NCI-H345 treated with DMSO at 0.1 percent for 48 hours (cell line): ENCODE measurements at regions not wholly inside any gene's neighbourhood (a gene's known extent, or its start where the extent isn't known, plus 50 kb on each side); places are given as distances from the start of the nearest gene placed in this dataset.

Experiments
- DNase-seq: peaks from one replicate; lab custom pipeline; 2025; ENCODE audit not compliant: unreplicated experiment; lab: John Stamatoyannopoulos, UW

DNA sequence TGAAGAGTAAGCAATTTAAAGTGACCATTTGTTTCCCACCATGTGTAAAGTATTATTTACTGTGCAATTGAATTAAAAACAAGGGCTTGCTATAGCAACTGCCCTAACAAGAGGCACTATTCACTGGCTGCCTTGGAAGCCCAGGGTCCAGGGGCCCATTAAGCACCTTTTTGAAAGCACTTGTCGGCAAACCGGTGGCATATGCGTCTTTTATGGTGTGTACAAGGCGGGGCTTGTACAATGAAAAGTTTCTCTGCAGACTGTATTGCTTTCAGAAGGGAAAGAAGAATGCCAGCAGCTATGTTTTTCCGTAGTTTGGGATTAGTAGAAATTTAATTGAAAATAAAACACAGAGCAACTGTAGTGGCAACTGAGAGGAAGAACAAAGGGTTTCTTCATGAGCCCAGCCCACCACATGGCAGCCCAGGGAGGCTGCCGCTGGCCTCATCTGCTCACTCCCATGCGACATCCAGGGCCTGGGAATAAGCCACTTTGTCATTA lies 279.5 kb upstream of the PARD3B start:
- DNase-seq: peak; percentile 81

DNA sequence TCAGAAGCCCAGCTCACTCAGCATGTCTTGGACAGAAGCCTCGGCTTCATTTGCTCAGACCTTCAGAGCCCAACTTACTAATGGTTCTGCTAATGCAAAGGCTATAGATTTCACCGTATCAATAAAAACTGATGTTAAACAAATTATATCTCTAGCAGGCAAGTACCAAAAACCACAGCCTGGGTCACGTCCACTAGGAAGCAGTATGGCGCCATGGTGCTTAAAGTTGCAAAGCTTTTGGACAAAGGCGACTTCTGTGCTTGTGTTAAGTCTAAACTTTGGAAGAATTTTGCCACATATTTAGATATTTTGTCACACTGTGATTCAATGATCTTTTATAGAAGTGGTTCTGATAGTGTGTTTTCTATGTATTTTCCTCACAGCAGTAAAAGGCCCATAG lies 276.8 kb upstream of the PARD3B start:
- no peak for DNase-seq

DNA sequence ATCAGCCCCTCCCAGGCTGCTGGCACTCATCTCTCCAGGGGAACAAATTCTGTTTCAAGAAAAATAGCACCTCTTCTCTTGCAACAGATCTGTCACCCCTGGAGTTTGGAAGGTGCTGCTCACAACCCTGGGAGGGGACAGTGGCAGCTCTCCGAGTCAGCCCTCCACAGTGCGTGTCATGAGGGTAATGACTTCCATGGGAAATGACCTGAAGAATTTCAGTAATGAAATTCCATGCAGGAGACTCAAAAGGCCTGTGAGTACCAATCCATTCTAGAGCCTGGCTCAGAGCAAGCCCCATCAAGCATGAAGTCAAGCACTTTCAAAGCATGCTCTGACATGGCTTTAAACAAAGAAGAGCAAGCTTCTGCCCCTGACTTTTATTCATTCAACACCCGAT lies 276.3 kb upstream of the PARD3B start:
- peak; percentile 71 for DNase-seq

DNA sequence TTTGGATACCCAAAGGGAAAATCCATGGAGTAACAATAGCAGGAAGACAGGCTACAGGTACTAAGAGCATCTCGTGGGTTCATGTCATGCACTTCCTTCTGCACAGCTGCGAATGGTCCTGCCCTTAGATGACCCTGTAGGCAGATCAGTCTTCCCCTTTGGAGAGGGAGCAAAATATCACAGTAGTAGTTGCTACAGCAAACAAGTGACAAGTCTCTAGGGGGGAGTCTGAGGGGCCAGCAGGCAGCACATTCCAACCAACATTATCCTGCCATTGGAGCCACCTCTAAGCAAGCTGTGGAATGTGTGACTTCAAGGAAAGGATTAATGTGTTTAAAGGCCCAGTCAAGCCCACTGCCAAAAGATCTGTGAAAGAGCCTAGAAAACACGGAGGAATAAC lies 273.2 kb upstream of the PARD3B start:
- DNase-seq: no peak

DNA sequence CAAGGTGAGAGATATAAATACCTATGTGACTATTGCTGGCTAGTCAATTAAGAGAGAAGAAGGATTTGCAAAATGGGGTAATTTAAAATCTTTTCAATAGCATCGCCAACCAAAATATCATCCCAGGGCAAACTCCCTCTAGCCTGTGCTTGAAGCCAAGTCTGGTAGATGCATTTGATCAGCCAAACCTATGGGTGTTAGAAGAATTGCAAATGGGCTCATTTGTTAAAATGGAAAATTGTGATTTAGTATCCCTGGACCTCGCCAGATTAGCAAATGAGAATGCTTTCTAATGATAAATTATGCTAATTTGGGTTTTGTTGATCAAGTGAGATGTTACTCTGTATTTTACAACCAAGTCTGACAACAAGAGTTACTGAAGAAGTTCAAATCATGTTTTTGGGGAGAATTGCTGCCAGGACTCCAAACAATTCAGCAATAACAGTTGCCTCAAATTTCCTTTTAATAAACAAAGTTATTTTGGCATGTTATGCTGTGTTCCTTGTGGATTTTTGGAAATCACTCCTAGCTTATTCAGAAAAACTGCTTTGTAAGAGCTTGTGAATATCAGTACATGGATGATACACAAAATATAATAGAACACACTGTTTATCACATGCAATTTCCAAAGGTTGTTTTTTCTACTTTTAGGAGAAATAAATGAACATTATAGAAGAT lies 272.5 kb upstream of the PARD3B start:
- no peak for DNase-seq

DNA sequence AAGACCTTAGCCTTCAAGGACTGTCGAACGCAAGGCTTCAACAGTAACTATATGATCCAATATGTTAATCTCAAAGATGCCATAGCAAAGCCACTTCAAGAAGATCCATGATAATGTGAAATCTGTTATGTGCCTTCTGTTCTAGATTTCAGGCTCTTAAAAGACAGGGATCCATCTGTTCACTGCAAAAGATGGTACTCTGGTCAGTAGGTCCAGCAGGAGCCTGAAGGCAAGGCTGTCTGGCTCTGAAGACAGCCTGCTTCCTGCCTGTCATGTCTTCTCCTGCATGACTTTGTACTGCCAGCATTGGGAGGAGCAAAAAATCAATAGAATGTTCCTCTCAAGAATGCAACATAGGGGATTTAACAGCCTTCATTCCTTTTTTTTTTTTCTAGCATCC lies 270.8 kb upstream of the PARD3B start:
- no peak for DNase-seq

DNA sequence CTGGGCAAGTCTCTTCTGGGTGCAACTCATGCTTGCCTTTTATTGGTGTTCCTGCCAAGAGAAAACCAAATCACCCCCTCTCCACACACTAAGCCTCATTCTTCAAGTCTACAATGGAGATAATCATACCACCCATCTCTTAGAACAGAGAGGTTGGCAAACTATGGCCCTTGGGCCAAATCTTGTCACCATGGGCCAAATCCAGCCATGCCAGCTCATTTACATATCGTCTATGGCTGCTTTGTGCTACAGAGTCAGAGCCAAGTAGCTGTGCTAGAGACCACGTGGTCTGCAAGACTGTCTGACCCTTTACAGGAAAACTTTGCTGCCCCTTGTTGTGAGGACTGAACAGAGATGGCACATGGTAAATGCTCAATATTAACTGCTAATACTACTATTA lies 270.3 kb upstream of the PARD3B start:
- DNase-seq: no peak

DNA sequence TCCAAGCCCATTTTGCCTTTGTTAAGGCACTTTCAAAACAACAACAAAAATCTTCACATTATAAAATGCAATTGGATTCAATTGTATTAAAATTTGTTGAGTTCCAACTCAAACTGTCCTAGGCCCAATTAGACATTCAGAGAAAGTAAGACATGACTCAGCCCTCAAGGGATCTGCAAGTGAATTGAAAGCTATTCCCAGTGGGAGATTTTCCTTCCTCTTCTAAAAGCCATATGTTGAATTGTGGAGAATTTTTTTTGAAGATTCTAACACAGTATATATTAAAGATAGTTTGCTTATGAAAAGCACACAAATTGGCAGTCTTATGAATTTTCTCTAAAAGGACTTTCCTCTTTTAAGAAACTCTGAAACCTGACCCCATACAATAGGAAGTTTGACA lies 268.0 kb upstream of the PARD3B start:
- DNase-seq: no peak

DNA sequence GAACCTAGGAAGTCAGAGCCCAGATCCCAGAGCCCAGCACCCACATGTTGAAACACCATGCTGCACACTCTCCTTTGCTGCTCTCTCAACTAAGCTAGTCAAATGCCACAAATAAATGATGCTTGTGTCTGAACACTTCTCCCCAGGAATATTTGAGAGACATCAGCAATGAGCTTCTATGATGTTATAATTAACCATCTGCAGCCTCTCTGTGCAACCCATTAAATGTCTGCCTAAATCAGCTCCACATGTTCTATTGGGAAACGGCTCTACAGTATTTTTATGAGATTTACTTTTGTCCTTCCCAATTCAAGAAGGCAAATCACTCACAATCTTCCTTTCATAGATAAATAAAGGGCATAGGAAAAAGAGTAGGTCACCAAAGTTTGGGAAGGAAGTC lies 266.8 kb upstream of the PARD3B start:
- DNase-seq: no peak

DNA sequence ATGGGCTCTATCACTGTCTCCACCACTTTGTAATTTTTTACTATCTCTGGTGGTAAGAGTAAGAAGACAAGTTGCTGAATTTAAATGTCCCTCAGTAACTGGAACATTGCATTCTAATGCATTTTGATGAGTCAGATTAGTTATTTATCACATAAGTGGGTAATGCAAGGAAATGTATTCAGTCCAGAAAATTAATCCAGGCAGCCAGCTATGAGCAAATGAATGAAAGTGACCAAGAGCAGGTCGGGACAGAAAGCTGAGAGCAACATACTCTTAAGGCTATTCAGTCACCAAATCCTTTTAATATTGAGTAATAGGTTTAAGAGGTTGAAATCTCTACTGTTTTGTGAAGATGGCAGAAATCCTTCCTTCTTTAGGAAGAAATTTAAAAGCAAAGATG lies 265.5 kb upstream of the PARD3B start:
- no peak for DNase-seq

DNA sequence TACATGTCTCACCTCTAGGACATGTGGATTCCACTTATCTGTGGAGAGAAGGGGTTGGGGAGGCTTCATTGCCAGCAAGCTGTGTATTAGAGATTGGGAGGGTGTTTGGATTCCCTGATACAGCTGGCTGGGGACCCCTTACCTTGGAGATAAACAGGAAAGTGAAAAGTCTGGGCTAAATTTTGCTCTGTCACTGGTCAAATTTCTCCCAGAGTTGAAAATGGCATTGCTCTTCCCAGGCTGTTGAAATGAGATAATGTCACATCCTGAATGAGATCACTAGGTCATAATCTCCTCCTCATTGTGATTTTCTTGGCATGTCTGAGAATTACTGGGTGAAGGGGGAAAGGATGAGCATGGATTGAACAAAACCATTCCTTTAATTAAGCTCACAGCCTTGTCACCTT lies 265.0 kb upstream of the PARD3B start:
- DNase-seq: no peak

DNA sequence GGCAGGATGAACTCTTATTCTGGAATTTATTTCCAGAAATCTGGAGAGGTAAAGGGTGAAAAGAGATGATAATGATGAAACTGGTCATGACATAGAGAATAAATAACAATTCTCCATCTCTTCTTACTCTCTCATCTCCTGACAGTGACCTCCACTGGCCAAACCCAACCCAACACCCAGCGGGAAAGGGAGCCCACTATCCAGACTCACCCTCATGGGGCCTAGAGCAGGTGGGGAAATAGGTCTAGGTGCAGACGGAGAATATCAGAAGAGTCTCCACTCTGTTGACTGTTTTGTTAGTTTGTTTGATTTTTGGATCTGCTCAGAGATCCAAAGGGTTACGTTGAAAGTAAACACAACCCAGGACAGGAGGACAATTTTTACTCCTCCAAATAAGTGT lies 263.2 kb upstream of the PARD3B start:
- DNase-seq: no peak

DNA sequence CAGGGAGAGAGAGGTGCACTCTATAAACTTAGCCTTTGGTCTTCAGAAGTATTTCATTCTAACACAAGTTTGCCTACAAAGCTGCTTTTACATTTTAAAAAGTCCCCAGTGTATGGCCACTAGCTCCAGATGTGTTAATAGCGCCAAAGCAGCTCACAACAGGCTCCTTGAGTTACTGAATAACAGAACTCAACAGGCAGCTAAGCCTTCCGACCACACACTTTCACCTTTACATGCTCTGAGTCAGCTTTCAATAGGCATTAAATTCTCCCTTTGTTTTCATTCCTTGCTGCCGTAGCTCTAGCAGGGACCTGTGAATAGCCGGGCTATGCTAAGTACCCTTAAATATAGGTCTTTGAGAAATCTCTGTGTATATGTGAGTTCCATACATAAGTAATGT lies 262.8 kb upstream of the PARD3B start:
- DNase-seq: no peak

DNA sequence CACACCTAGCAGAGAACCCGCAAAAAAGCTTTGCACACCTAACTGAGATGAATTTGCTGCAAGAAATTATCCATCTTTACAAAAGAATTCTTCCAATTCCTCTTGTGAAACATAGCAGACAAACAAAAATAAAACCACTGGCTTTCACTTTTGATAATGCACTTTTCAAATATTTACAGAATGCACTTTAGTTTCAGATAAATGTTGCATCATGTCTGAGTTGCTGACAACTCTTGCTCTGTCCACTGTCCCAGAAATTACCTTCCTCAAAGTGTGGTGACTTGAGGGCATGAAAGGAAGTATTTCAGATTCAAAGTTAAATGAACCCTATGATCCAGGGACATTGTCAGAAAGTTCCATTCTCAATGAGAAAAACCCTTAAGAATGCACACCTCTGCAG lies 256.2 kb upstream of the PARD3B start:
- no peak for DNase-seq

DNA sequence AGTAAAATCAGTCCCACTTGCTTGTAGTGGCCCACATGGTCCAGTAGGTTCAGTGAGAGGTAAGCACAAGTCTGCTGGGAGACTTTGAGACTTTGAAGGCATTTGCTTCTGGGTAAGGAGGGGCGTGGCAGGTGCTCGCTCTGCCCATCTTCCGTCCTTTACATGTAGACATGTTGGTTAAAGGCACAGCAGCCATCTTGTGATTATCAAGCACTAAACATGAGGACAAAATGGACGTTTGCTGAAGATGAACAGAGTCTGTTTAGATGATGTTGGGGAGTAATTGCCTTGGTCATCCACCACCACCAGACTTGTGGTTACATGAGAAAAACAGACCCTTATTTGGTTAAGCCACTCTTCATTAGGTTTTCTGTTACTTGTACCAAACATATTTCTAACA lies 252.8 kb upstream of the PARD3B start:
- DNase-seq: no peak

DNA sequence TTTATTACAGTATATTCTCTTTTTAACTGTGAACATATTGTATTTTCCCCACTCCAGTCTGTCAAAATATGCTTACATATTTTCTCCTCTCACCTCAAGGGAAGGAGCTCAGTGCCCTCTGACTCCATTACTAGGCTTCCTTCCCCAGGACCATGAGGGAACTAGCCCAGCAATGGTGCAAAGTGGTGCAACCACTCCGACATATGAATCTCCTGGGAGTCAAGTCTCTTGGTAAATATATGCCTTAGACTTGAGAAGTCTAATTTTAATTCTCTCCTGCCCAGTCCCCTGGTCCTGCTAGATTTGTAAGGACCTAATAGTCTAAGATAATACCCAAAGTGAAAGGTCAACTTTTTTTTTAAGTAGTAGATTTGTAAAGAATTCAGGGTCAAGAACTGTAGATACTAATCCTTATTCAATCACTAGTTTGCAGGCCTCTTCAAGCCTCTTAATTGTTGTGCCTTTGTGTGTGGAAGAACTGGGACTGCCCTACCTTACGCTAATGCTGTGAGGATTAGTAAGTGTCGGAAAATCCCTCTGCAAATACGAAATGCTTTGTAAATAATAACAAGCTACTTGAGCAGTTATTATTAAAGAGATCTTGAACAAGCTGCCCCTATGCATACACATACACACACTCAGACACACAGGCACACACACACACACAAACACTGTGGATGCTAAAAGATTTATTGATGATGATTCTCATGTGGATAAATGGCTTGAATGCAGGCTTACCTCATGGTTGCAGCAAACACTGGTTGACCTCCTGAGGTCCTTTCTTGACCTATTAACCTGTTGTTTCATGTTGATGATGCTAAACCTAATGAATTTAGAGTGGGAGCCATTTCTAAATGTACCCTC lies 251.2 kb upstream of the PARD3B start:
- DNase-seq: no peak

DNA sequence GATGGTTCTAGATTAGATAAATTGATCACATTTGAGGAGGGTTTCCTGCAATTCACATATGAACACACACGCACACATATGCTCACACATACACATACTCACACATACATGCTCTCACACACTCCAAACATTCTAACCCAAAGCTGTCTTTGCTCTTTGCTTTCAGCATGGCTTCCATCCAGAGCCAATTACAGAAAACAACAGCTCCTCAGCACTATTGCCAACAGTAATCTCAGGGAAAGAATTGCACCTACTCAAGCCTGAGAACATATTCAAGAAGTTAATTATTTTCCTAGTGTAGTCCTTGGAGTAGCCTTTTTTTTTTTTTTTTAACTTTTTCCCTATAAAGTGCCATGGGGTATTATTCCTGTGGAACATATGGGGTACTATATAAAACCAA lies 246.9 kb upstream of the PARD3B start:
- DNase-seq: no peak

DNA sequence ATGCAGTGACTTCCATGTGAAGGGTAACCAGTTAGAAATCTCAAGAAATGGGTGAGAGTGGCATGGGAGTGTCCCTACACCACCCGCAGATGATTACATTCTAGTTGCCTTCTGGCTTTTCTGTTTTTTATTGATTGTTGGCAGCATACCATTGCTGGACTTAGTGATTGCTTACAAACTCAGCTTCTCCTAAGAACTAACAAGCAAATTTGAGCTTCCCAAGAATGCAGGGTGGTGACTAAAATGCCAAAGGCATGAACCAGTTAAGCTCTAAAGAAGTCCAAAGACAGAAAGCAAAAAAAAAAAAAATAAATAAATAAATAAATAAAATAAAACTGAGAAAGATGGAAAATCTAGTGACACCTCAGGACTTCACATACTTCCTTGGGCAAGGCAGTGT lies 245.5 kb upstream of the PARD3B start:
- DNase-seq: no peak

DNA sequence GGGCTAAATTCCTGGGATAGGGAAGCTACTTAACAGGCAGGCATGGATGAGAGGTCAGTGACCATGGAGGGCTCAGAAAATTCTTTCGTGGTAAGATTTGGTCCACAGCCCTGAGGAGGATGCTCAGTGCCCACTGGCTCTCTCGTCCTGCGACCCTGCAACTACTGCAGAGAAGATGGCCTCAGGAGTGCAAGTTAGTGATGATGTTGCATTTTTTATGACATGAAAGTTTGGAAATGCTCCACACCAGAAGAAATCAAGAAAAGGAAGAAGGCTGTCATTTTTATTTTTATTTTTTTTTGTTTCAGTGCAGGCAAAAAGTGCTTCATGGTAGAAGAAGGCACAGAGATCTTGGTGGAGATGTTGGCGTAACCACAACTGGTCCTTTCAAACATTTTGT lies 238.6 kb upstream of the PARD3B start:
- no peak for DNase-seq

DNA sequence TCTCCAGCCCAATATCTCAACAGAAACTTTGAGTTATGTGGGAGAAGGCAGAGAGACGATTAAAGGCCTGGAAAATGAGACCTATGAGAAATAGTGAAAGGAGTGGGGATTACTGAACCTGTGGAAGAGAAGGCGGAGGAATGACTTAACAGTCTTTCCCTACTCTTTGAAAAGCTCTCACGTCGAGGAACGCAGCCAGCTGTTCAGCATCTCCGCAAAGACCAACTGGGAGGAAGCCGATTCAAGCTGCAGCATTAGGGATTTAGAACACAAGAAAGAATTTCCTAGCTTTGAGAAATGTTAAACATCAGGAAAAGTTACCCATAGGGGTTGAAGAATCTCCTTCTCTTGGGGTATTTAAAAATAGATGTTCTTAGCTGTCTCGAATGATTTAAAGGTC lies 233.2 kb upstream of the PARD3B start:
- DNase-seq: no peak

DNA sequence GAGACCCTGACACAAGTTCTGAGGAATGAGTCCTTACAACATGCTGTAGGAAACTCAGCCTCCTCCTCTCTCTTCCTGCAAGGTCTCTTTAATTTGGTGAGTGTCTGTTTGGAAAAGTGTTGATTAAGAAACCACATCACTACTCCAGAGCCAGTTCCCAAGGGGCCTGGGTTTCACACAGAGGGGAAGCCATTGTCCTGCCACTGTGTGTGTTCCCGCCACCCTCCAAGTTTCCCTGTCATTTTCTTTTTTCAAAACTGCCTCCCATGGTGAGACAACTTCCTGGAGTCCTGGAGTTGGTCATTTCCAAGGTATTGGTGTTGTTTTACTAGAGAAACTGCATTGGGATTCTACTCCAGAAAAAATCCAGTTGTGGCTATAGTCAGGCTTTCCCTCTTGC lies 232.0 kb upstream of the PARD3B start:
- no peak for DNase-seq

DNA sequence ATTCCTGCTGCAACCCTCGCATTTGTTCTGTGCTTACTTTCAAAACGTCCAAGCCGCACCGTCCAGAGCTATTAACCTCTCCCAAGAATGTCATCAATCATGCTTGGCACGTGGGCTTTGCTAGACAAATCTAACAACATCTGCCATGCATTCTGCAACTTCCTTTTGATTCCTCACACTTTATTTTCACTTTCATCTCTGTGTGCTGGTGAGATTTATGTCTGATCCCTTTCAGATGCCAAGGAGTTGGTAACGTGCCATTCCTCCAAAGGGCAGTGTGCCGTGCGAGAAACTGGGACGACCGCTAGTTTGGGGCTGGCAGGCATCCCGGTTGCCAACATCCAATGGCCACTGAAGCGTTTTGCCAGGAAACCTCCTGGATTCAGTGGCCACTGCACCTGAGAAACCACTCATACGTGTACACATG lies 230.0 kb upstream of the PARD3B start:
- DNase-seq: no peak

DNA sequence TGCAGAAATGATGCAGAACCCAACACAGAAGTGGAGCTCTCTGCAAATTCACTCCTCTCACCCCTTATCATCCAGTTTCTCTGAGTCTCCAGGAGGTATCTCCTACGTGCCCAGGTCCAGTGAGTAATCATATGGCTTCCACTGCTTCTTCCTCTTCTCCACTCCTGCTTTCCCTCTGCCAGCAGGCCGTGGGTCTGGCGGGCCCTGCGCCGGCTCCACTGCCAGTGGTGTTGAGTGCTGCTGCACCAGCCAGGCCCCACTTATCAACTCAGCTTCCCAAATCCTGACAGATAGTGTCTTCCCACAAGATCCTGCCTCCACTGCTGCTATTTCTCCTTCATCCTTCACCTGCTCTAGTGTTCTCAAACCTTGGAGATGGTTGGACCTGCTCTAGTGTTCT lies 227.6 kb upstream of the PARD3B start:
- DNase-seq: no peak
